H1 (cell line): ENCODE measurements at regions not wholly inside any gene's neighbourhood (a gene's known extent, or its start where the extent isn't known, plus 50 kb on each side); places are given as distances from the start of the nearest gene placed in this dataset.

Experiments used
- CTCF ChIA-PET: fragments of 300-600 bp; sonication (Branson Sonifier 250); formaldehyde crosslinking; loops from one replicate; lab custom pipeline; 2021; ENCODE audit not compliant: partially characterized antibody; lab: Charles Lee
- POLR2A ChIA-PET: fragments of 300-600 bp; sonication (Branson Sonifier 250); formaldehyde crosslinking; loops from one replicate; lab custom pipeline; 2021; ENCODE audit warnings: inconsistent platforms; ENCODE audit not compliant: partially characterized antibody; lab: Charles Lee
- DNase-seq, 2 experiments: peaks; one replicate each; pipeline versions ENCODE4 v3.0.0 to v3.0.0-alpha.2; 2010 to 2022; ENCODE audit warnings: low spot score in 2 of 2, low read depth in 1 of 2, mixed read lengths in 1 of 2
- FAIRE-seq: peaks from 2 replicates; lab custom pipeline; 2011; peaks lifted over from hg19 to GRCh38; lab: Jason Lieb, UNC
- H2AFZ ChIP-seq: 2 replicates; pipeline ENCODE4 v1.8.1; 2012; ENCODE audit warnings: low read length, inconsistent platforms
- H2AK5ac ChIP-seq: 2 replicates; pipeline ENCODE4 v1.6.1; 2013; ENCODE audit warnings: low read depth, low read length
- H2BK120ac ChIP-seq: replicated peaks from 2 replicates; pipeline ENCODE3; 2013; ENCODE audit warnings: low read depth, low read length, inconsistent platforms
- H2BK12ac ChIP-seq: 2 replicates; pipeline ENCODE4 v1.6.1; 2013; ENCODE audit warnings: low read depth, low read length
- H2BK15ac ChIP-seq: 2 replicates; pipeline ENCODE4 v1.6.1; 2013; ENCODE audit warnings: low read length
- H2BK20ac ChIP-seq: 2 replicates; pipeline ENCODE4 v1.6.1; 2013; ENCODE audit warnings: low read length
- H2BK5ac ChIP-seq: 2 replicates; pipeline ENCODE4 v1.6.1; 2013; ENCODE audit warnings: low read depth, low read length
- H3K14ac ChIP-seq: 2 replicates; pipeline ENCODE4 v1.6.1; 2013; ENCODE audit warnings: inconsistent platforms; ENCODE audit not compliant: insufficient read length
- H3K18ac ChIP-seq: 2 replicates; pipeline ENCODE4 v1.6.1; 2013; ENCODE audit warnings: low read length; ENCODE audit errors: extremely low read depth
- H3K23ac ChIP-seq: 2 replicates; pipeline ENCODE4 v1.6.1; 2013; ENCODE audit warnings: inconsistent platforms; ENCODE audit not compliant: insufficient read length
- H3K23me2 ChIP-seq: 2 replicates; pipeline ENCODE4 v1.6.1; 2013; ENCODE audit warnings: low read depth, low read length
- H3K27ac ChIP-seq: 2 replicates; pipeline ENCODE4 v1.6.1; 2011; ENCODE audit warnings: low read depth, low read length, inconsistent platforms
- H3K27me3 ChIP-seq, 4 experiments: replicated peaks in 1 of 4; 1 replicate in 1 of 4; 2 replicates in 3 of 4; pipeline versions ENCODE4 v1.6.1 to v1.8.1; 2011 to 2013; ENCODE audit warnings: low read length in 3 of 4, mild to moderate bottlenecking in 3 of 4, inconsistent platforms in 2 of 4, mixed read lengths in 2 of 4, moderate library complexity in 1 of 4; ENCODE audit not compliant: control insufficient read depth in 3 of 4, insufficient read depth in 3 of 4; ENCODE audit errors: extremely low read depth in 1 of 4
- H3K36me3 ChIP-seq, 4 experiments: 2 replicates each; pipeline versions ENCODE4 v1.6.1 to v1.8.1; 2011 to 2013; ENCODE audit warnings: mild to moderate bottlenecking in 4 of 4, low read length in 3 of 4, moderate library complexity in 2 of 4, control low read depth in 1 of 4, inconsistent platforms in 1 of 4; ENCODE audit not compliant: insufficient read depth in 4 of 4, control insufficient read depth in 2 of 4
- H3K4ac ChIP-seq: replicated peaks from 2 replicates; pipeline ENCODE3; 2013; ENCODE audit warnings: low read length, low read depth, mixed read lengths, inconsistent platforms; ENCODE audit not compliant: insufficient read length
- H3K4me1 ChIP-seq, 4 experiments: replicated peaks in 1 of 4; 1 replicate in 1 of 4; 2 replicates in 3 of 4; pipeline versions ENCODE4 v1.6.1 to v1.8.1; 2011 to 2013; ENCODE audit warnings: low read length in 3 of 4, inconsistent platforms in 2 of 4, mixed read lengths in 1 of 4; ENCODE audit not compliant: insufficient read depth in 4 of 4, control insufficient read depth in 3 of 4
- H3K4me2 ChIP-seq, 2 experiments: 2 replicates each; pipeline versions ENCODE4 v1.6.1 to v1.8.1; 2011 to 2013; ENCODE audit warnings: low read depth in 2 of 2, low read length in 2 of 2, control low read depth in 1 of 2, inconsistent platforms in 1 of 2, mild to moderate bottlenecking in 1 of 2; ENCODE audit not compliant: insufficient read depth in 1 of 2
- H3K4me3 ChIP-seq, 4 experiments: fragments of 200-600, 300-600 bp in 1 of 4; sonication (generic), shearing (Covaris generic), sonication (Bioruptor Twin) in 1 of 4; 2 replicates each; pipeline versions ENCODE4 v1.5.1 to v1.8.1; 2011 to 2016; ENCODE audit warnings: low read length in 4 of 4, low read depth in 3 of 4, control low read depth in 2 of 4, inconsistent platforms in 2 of 4, mild to moderate bottlenecking in 2 of 4, mixed read lengths in 1 of 4, moderate library complexity in 1 of 4; ENCODE audit not compliant: insufficient read depth in 2 of 4; ENCODE audit errors: extremely low read depth in 1 of 4
- H3K56ac ChIP-seq: replicated peaks from 2 replicates; pipeline ENCODE3; 2013; ENCODE audit warnings: low read depth, mild to moderate bottlenecking, mixed read lengths, low read length, inconsistent platforms; ENCODE audit not compliant: insufficient read length
- H3K79me1 ChIP-seq: 2 replicates; pipeline ENCODE4 v1.6.1; 2013; ENCODE audit warnings: low read depth, low read length, control low read depth
- H3K79me2 ChIP-seq, 2 experiments: 2 replicates each; pipeline versions ENCODE4 v1.6.1 to v1.8.1; 2012 to 2013; ENCODE audit warnings: low read length in 2 of 2, mild to moderate bottlenecking in 2 of 2, inconsistent platforms in 1 of 2; ENCODE audit not compliant: insufficient read depth in 2 of 2, control insufficient read depth in 1 of 2
- H3K9ac ChIP-seq, 4 experiments: replicated peaks in 1 of 4; 1 replicate in 1 of 4; 2 replicates in 3 of 4; pipeline versions ENCODE4 v1.6.1 to v1.8.1; 2011 to 2013; ENCODE audit warnings: low read depth in 3 of 4, low read length in 3 of 4, control low read depth in 2 of 4, mild to moderate bottlenecking in 2 of 4, moderate library complexity in 2 of 4, inconsistent platforms in 1 of 4; ENCODE audit errors: extremely low read depth in 1 of 4
- H3K9me3 ChIP-seq, 2 experiments: 2 replicates each; pipeline versions ENCODE4 v1.6.1 to v1.8.1; 2012 to 2013; ENCODE audit warnings: mild to moderate bottlenecking in 2 of 2, moderate library complexity in 2 of 2, control low read depth in 1 of 2, inconsistent platforms in 1 of 2, low read depth in 1 of 2, low read length in 1 of 2, mixed read lengths in 1 of 2; ENCODE audit not compliant: insufficient read depth in 2 of 2
- H4K20me1 ChIP-seq, 2 experiments: replicated peaks in 1 of 2; 2 replicates each; pipeline versions ENCODE3 to v1.8.1; 2011 to 2013; ENCODE audit warnings: inconsistent platforms in 2 of 2, low read length in 2 of 2, mild to moderate bottlenecking in 1 of 2; ENCODE audit not compliant: insufficient read depth in 2 of 2, control insufficient read depth in 1 of 2
- H4K5ac ChIP-seq: 2 replicates; pipeline ENCODE4 v1.6.1; 2013; ENCODE audit warnings: low read length, low read depth, mixed read lengths, inconsistent platforms; ENCODE audit not compliant: insufficient read length
- H4K8ac ChIP-seq: 2 replicates; pipeline ENCODE4 v1.8.0; 2013; ENCODE audit warnings: mild to moderate bottlenecking, moderate library complexity, low read length, inconsistent platforms; ENCODE audit not compliant: insufficient read depth; ENCODE audit errors: extremely low read depth
- H4K91ac ChIP-seq: replicated peaks from 2 replicates; pipeline ENCODE3; 2013; ENCODE audit warnings: low read length, mixed read lengths, inconsistent platforms; ENCODE audit not compliant: insufficient read length
- BACH1 ChIP-seq: IDR thresholded peaks from 2 replicates; pipeline ENCODE4 v1.6.1; 2012; ENCODE audit warnings: low read length, improper control_type of control experiment
- CBX8 ChIP-seq: fragments of 300-800, 300-1000 bp; sonication (generic); IDR thresholded peaks from 2 replicates; pipeline ENCODE4 v1.7.1; 2016; ENCODE audit warnings: low read depth, low read length, borderline replicate concordance
- CTCF ChIP-seq, 3 experiments: IDR thresholded peaks; 1 replicate in 2 of 3; 2 replicates in 1 of 3; pipeline versions ENCODE4 v1.5.1 to v1.6.1; 2011; ENCODE audit warnings: low read length in 3 of 3, mild to moderate bottlenecking in 3 of 3, inconsistent platforms in 2 of 3, low read depth in 1 of 3, moderate library complexity in 1 of 3; ENCODE audit not compliant: insufficient read depth in 1 of 3; ENCODE audit errors: control extremely low read depth in 1 of 3
- GABPA ChIP-seq: IDR thresholded peaks from 2 replicates; pipeline ENCODE4 v1.6.1; 2011; ENCODE audit warnings: mild to moderate bottlenecking, low read length, moderate library complexity, borderline replicate concordance; ENCODE audit not compliant: insufficient read depth
- KDM1A ChIP-seq: fragments of 200-600, 300-600 bp; sonication (generic); IDR thresholded peaks from 2 replicates; pipeline ENCODE4 v1.7.1; 2016; ENCODE audit warnings: mild to moderate bottlenecking, low read length, borderline replicate concordance
- KDM5A ChIP-seq: fragments of 200-600 bp; IDR thresholded peaks from 2 replicates; pipeline ENCODE4 v1.7.1; 2012; ENCODE audit warnings: mild to moderate bottlenecking, low read length, inconsistent platforms, mixed read lengths
- NANOG ChIP-seq: IDR thresholded peaks from 2 replicates; pipeline ENCODE4 v1.6.1; 2011; ENCODE audit warnings: low read length, low read depth, mild to moderate bottlenecking, inconsistent platforms; ENCODE audit not compliant: insufficient read depth, poor library complexity, severe bottlenecking
- POLR2A ChIP-seq, 2 experiments: IDR thresholded peaks; 1 replicate in 1 of 2; 2 replicates in 1 of 2; pipeline ENCODE4 v1.6.1; 2011; ENCODE audit warnings: low read depth in 2 of 2, low read length in 2 of 2, mild to moderate bottlenecking in 2 of 2; ENCODE audit errors: control extremely low read depth in 1 of 2
- SIRT6 ChIP-seq: IDR thresholded peaks from one replicate; pipeline ENCODE4 v1.7.1; 2012; ENCODE audit warnings: low read length, inconsistent platforms
- SIX5 ChIP-seq: IDR thresholded peaks from 2 replicates; pipeline ENCODE4 v1.6.1; 2011; ENCODE audit warnings: mild to moderate bottlenecking, low read depth, low read length
- SUZ12 ChIP-seq: fragments of 200-600 bp; sonication (generic); IDR thresholded peaks from 2 replicates; pipeline ENCODE4 v1.6.1; 2012; ENCODE audit warnings: mild to moderate bottlenecking, inconsistent platforms, low read length, moderate library complexity, mixed read lengths
- TEAD4 ChIP-seq: IDR thresholded peaks from 2 replicates; pipeline ENCODE4 v1.6.1; 2012; ENCODE audit warnings: low read depth, low read length, inconsistent platforms, mixed read lengths
- ZNF274 ChIP-seq: IDR thresholded peaks from 2 replicates; pipeline ENCODE4 v1.7.0; 2012; ENCODE audit warnings: low read length, borderline replicate concordance; ENCODE audit errors: extremely low read depth
- WGBS, 2 experiments: shearing (Covaris generic) in 1 of 2; methylation state at CpG; one replicate each; pipeline versions ENCODE4 v1.1.6 to v1.1.7; 2013 to 2015; ENCODE audit warnings: low lambda C conversion rate in 2 of 2, mixed read lengths in 2 of 2, inconsistent platforms in 1 of 2, low coverage in 1 of 2, missing lambda C conversion rate in 1 of 2; ENCODE audit not compliant: insufficient replicate concordance in 2 of 2, insufficient coverage in 1 of 2, insufficient read length in 1 of 2; ENCODE audit errors: extremely low coverage in 1 of 2, missing lambda C conversion rate in 1 of 2; 5-methylcytosine and 5-hydroxymethylcytosine counted together

GRCh38 chr11:111093061-111093460 lies 152.5 kb upstream of the POU2AF2 start:
- no peaks in the 10 kb centered on the region for H3K79me1 ChIP-seq
- 94% methylated on average over 4 of the region's 4 CpGs; no CpG with 5 or more reads in 1 of the 2 experiments for WGBS, 2 experiments
- H3K4me1 ChIP-seq, result peaks cover 0 to 5% (median 0%) of the 10 kb centered on the region in 4 experiments; a peak in 1 of 7 replicates
- no peak overlapping the region for H2BK5ac ChIP-seq
- FAIRE-seq, result no peak
- H3K4ac ChIP-seq, result no peak overlapping the region
- TF ChIP-seq CBX8 (no peak), BACH1 (no peak), GABPA (no peak), KDM1A (no peak), KDM5A (no peak), SUZ12 (no peak), POLR2A (IDR thresholded peaks at IDR 0.05; ENCODE audit: control extremely low read depth in 1 of 2, low read depth in 2 of 2, low read length in 2 of 2) (no peak), SIRT6 (no peak), NANOG (no peak), SIX5 (no peak), TEAD4 (no peak), ZNF274 (no peak), CTCF (IDR thresholded peaks at IDR 0.05; ENCODE audit: control extremely low read depth in 1 of 3, insufficient read depth in 1 of 3, low read depth in 1 of 3, low read length in 3 of 3) (no peak)
- no peak overlapping the region for H3K9ac ChIP-seq
- no peaks in the 10 kb centered on the region for H3K36me3 ChIP-seq
- ChIA-PET POLR2A (no interaction called here), CTCF (no interaction called here)
- H2AK5ac ChIP-seq, result no peak overlapping the region
- H2BK15ac ChIP-seq, result no peak overlapping the region
- no peaks in the 10 kb centered on the region for H3K9me3 ChIP-seq
- no peak overlapping the region for H3K27ac ChIP-seq
- H3K18ac ChIP-seq, result no peak overlapping the region
- no peak overlapping the region for H3K14ac ChIP-seq
- no peak overlapping the region for H4K91ac ChIP-seq
- no peak overlapping the region for H2AFZ ChIP-seq
- H3K4me3 ChIP-seq, result no peak overlapping the region
- no peaks in the 10 kb centered on the region for H3K79me2 ChIP-seq
- no peak overlapping the region for H3K56ac ChIP-seq
- H2BK20ac ChIP-seq, result no peak overlapping the region; the same call in 1 of the 2 replicates
- no peaks in the 10 kb centered on the region for H3K23me2 ChIP-seq
- no peaks in the 10 kb centered on the region for H4K20me1 ChIP-seq
- H3K27me3 ChIP-seq, result no peaks in the 10 kb centered on the region
- H3K23ac ChIP-seq, result no peak overlapping the region
- H2BK120ac ChIP-seq, result no peak overlapping the region
- no peak overlapping the region for H4K8ac ChIP-seq
- DNase-seq, result no peak
- no peak overlapping the region for H3K4me2 ChIP-seq
- H4K5ac ChIP-seq, result no peak overlapping the region
- no peak overlapping the region for H2BK12ac ChIP-seq
